HG03565 (cell line): ENCODE measurements at regions not wholly inside any gene's neighbourhood (a gene's known extent, or its start where the extent isn't known, plus 50 kb on each side); places are given as distances from the start of the nearest gene placed in this dataset.
"Not testable (repeated sequence)": the region's sequence is repeated elsewhere in the genome, so short reads cannot be mapped to it uniquely, and the experiment has no call there.

Experiments used
- ATAC-seq: cut with Tn5 transposase; IDR thresholded peaks from one replicate; pipeline ENCODE4 v1.9.1; 2021; ENCODE audit warnings: mild to moderate bottlenecking, moderate library complexity; ENCODE audit not compliant: unreplicated experiment

GRCh38 chr5:135184646-135185045, 150.6 kb upstream of the PITX1 start:
- no peak for ATAC-seq

GRCh38 chr5:135183464-135183863, 149.4 kb upstream of the PITX1 start:
- ATAC-seq: no peak

- no peak for ATAC-seq
Measured at GRCh38 chr5:135182675-135183074, 148.6 kb upstream of the PITX1 start.

GRCh38 chr5:135181653-135182052, 147.6 kb upstream of the PITX1 start:
- ATAC-seq: no peak

GRCh38 chr5:135179308-135179980, 145.4 kb upstream of the PITX1 start:
- ATAC-seq: no peak

GRCh38 chr5:135178476-135179155, 144.6 kb upstream of the PITX1 start:
- ATAC-seq: no peak

- ATAC-seq: no peak
Measured at GRCh38 chr5:135177591-135177990, 143.6 kb upstream of the PITX1 start.

- ATAC-seq: no peak
Measured at GRCh38 chr5:135176991-135177390, 143.0 kb upstream of the PITX1 start.

- no peak for ATAC-seq
Measured at GRCh38 chr5:135174315-135175096, 140.5 kb upstream of the PITX1 start.

- ATAC-seq: no peak
Measured at GRCh38 chr5:135173662-135174290, 139.7 kb upstream of the PITX1 start.

- ATAC-seq: no peak
Measured at GRCh38 chr5:135172718-135173117, 138.7 kb upstream of the PITX1 start.

- no peak for ATAC-seq
Measured at GRCh38 chr5:135171336-135171735, 137.3 kb upstream of the PITX1 start.

- ATAC-seq: no peak
Measured at GRCh38 chr5:135170500-135170899, 136.5 kb upstream of the PITX1 start.

GRCh38 chr5:135169753-135170152, 135.7 kb upstream of the PITX1 start:
- no peak for ATAC-seq

GRCh38 chr5:135167634-135168033, 133.6 kb upstream of the PITX1 start:
- no peak for ATAC-seq

- ATAC-seq: not testable (repeated sequence)
Measured at GRCh38 chr5:135164873-135165614, 131.0 kb upstream of the PITX1 start.

- no peak for ATAC-seq
Measured at GRCh38 chr5:135163964-135164363, 129.9 kb upstream of the PITX1 start.

GRCh38 chr5:135163391-135163790, 129.4 kb upstream of the PITX1 start:
- ATAC-seq: no peak

- no peak for ATAC-seq
Measured at GRCh38 chr5:135162661-135163265, 128.7 kb upstream of the PITX1 start.

GRCh38 chr5:135161221-135161620, 127.2 kb upstream of the PITX1 start:
- no peak for ATAC-seq
